ENCODE measurements at regions not wholly inside any gene's neighbourhood (a gene's known extent, or its start where the extent isn't known, plus 50 kb on each side); places are given as distances from the start of the nearest gene placed in this dataset.
"Not testable (repeated sequence)": the region's sequence is repeated elsewhere in the genome, so short reads cannot be mapped to it uniquely, and the experiment has no call there.

DNA sequence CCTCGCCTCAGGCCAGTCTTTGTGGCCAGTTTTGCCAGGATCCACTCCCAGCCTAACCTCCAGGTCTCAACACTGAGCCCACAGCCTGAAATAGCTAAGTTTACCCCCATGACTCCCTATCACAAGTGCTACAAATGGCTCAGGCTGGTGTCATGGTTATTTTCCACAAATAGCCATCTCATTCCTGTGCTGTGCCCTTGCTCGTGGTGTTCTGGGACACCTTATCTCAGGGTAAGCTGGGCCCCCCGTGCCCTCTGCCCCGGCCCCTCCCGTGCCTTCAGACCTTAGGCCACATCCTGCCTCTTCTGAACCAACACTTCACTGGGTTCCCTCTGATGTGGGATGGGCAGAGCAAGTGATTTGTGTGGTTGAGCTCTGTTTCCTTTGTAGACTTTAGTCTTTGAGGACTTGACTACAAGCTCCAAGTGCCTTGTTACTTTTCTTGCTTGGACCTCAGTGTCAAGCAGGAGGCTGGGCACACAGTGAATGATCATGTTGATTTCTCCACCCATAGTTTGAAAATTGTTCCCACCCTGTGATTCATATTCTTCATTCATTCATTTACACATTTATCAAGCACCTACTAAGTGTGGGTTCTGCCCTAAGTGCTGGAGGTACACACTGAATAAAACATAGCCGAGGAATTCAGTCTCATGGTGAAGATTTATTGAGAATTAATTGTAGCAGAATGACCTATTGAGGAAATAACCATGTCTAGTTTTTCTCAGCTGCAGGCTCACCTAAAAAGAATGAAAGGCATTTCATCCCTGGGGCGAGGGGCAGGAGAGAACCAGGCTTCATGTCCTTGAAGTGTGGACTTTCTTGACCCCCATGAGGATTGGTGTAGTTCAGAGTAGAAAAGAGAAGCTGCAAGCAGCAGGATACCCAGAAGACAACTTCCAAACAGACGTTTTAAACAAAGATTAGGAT is 84.5 kb upstream of the CTNNA1 start:
- no peak for DNase-seq (ENCODE audit: low spot score in 2 of 2)
- H3K27ac ChIP-seq, result no peak overlapping the region

DNA sequence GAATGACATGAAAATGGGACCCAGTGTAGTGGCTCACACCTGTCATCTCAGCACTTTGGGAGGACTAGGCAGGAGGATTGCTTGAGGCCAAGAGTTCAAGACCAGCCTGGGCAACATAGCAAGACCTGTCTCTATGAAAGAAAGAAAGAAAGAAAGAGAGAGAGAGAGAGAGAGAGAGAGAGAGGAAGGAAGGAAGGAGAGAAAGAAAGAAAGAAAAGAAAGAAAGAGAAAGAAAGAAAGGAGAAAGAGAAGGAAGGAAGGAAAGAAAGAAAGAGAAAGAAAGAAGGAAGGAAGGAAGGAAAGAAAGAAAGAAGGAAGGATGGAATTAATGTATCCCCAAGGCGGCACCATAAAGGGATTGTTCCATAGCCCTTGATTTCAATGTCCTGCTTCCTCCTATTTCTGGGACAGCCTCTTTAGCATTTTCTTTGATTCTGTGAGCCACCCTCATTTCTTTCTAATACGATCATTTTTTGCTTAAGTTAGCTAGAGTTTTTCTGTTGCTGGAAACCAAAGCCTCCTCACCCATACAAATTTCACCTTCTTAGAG is 85.4 kb upstream of the CTNNA1 start:
- H3K36me3 ChIP-seq; intact Hi-C loops (cut with DNase I); H3K27ac ChIP-seq; H3K4me3 ChIP-seq; H3K27me3 ChIP-seq; H3K4me1 ChIP-seq; DNase-seq (ENCODE audit: low spot score in 2 of 2); H3K9me3 ChIP-seq: not testable (repeated sequence)

More for the DNA sequence above, 84.5 kb upstream of the CTNNA1 start:
- Histone ChIP-seq H3K27me3 (no peaks in the 10 kb centered on the region), H3K4me1 (no peaks in the 10 kb centered on the region), H3K36me3 (no peaks in the 10 kb centered on the region), H3K4me3 (no peak overlapping the region), H3K9me3 (no peaks in the 10 kb centered on the region)
- intact Hi-C loops (cut with DNase I), result no loop called here
- TF ChIP-seq, protein P1, sequence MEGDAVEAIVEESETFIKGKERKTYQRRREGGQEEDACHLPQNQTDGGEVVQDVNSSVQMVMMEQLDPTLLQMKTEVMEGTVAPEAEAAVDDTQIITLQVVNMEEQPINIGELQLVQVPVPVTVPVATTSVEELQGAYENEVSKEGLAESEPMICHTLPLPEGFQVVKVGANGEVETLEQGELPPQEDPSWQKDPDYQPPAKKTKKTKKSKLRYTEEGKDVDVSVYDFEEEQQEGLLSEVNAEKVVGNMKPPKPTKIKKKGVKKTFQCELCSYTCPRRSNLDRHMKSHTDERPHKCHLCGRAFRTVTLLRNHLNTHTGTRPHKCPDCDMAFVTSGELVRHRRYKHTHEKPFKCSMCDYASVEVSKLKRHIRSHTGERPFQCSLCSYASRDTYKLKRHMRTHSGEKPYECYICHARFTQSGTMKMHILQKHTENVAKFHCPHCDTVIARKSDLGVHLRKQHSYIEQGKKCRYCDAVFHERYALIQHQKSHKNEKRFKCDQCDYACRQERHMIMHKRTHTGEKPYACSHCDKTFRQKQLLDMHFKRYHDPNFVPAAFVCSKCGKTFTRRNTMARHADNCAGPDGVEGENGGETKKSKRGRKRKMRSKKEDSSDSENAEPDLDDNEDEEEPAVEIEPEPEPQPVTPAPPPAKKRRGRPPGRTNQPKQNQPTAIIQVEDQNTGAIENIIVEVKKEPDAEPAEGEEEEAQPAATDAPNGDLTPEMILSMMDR (IDR thresholded peaks at IDR 0.05), result no peak

DNA sequence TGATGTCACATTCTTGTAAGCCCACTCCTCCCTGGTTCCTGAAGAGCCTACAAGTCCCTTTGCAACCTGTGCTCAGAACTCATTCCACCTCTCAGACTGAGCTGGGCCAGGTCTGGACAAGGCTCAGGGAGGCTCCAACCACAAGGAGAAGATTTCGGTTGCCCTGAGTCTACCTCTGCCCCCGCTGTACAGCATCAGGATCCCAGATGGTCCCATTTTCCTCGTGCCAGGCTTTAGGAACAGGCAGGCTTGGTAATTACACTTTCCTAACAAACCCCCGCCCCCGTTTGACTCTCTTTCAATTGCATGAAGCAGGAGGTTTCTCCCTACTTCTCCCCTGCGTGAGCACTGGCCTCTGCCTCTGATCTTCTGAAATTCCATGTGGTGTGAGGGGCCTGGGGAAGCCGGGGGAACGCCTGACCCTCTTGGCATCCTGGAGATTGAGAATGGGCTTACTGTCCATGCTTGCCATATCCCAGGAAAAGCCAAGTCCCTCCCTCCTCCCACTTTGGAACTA is 86.9 kb upstream of the CTNNA1 start:
- DNase-seq (ENCODE audit: low spot score in 2 of 2), result no peak
- H3K36me3 ChIP-seq, result no peaks in the 10 kb centered on the region
- H3K27me3 ChIP-seq, result no peaks in the 10 kb centered on the region
- TF ChIP-seq, protein P1 (IDR thresholded peaks at IDR 0.05), result no peak
- no peaks in the 10 kb centered on the region for H3K9me3 ChIP-seq
- H3K27ac ChIP-seq, result no peak overlapping the region
- no peak overlapping the region for H3K4me3 ChIP-seq
- intact Hi-C loops (cut with DNase I), result no loop called here
- H3K4me1 ChIP-seq, result no peaks in the 10 kb centered on the region

DNA sequence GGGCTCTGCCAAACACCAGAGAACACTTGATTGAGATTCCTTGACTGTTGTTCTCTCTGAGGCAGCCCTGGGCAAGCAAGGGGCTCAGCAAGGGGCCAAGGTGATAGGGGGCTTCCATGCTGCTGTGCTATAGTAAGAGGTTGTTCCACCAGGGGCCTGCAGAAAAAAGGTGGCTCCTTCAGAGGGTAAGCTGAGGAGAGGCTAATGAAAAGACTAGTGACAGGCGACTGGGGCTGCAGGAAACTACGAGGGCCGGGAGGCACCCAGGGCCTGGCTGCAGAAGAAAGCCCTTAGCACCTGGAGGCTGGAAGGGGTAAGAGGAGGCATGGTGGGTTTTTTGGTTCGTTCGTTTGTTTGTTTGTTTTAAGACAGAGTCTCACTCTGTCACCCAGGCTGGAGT is 88.0 kb upstream of the CTNNA1 start:
- DNase-seq (ENCODE audit: low spot score in 2 of 2), result no peak
- no peaks in the 10 kb centered on the region for H3K36me3 ChIP-seq
- H3K27ac ChIP-seq, result no peak overlapping the region
- intact Hi-C loops (cut with DNase I), result no loop called here
- no peaks in the 10 kb centered on the region for H3K9me3 ChIP-seq
- no peaks in the 10 kb centered on the region for H3K27me3 ChIP-seq
- no peak overlapping the region for H3K4me3 ChIP-seq
- TF ChIP-seq, protein P1 (IDR thresholded peaks at IDR 0.05), result no peak
- no peaks in the 10 kb centered on the region for H3K4me1 ChIP-seq

DNA sequence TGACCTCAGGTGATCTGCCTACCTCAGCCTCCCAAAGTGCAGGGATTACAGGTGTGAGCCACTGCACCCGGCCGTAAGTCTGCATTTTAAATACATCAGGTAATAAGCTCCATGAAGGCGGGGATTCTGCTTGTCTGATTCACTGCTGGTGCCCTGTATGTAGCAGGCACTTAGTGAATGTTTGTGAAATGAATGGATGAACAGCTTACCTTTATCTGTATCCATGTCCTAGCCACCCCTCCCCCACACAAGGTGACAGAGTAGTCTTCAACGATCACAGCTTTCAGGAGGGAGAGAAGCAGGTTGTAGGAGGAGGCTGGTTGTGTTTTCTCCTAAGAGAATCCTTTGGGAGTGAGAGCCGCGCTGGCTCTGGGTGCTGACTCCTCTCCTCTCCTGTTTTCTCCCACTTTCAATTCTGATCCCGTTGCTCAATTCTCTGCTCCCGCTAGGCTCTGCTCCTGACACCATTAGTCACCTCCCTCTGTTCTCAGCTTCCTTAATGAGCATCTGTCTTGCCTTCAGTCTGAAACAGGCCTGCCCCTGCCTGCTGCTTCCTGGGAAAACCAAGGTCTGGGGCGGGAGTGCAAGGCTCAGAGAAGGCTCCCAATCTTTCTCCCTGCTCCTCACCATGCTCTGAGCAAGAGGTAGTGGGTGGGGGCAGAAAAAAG is 88.8 kb upstream of the CTNNA1 start:
- intact Hi-C loops (cut with DNase I), result no loop called here
- Histone ChIP-seq H3K27ac (no peak overlapping the region), H3K9me3 (no peaks in the 10 kb centered on the region), H3K4me3 (no peak overlapping the region), H3K36me3 (no peaks in the 10 kb centered on the region), H3K4me1 (no peaks in the 10 kb centered on the region), H3K27me3 (no peaks in the 10 kb centered on the region)
- DNase-seq (ENCODE audit: low spot score in 2 of 2), result no peak
- TF ChIP-seq, protein P1 (IDR thresholded peaks at IDR 0.05), result no peak

DNA sequence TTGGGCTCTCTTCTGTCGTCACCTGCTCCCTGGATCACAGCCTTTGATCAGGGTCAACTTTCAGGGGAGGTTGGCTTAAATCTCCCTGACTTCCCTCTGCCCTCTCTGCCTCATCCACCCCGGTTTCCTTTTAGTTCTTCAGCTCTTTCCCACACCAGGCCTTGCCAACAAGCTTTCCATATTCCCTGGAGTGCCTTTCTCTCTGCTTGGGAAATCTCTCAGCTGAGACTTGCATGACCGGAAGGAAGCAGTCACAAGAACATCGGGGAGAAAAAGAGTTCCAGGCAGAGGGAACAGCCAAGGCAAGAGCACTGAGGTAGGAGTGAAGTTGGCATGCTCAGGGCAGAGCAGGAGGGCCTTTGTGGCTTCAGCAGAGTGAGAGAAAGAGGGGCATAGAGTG is 88.4 kb upstream of the HSPA9 start:
- TF ChIP-seq, protein P1 (IDR thresholded peaks at IDR 0.05), result no peak
- DNase-seq (ENCODE audit: low spot score in 2 of 2), result peak in 1 of 2 donors; percentile 25

More for the DNA sequence above, 88.4 kb upstream of the HSPA9 start:
- Histone ChIP-seq H3K4me3 (no peak overlapping the region), H3K27me3 (no peaks in the 10 kb centered on the region), H3K27ac (no peak overlapping the region), H3K4me1 (no peaks in the 10 kb centered on the region), H3K9me3 (no peaks in the 10 kb centered on the region), H3K36me3 (no peaks in the 10 kb centered on the region)
- intact Hi-C loops (cut with DNase I), result no loop called here
